Heart right ventricle (tissue), 16 donors: ENCODE measurements at regions not wholly inside any gene's neighbourhood (a gene's known extent, or its start where the extent isn't known, plus 50 kb on each side); places are given as distances from the start of the nearest gene placed in this dataset.
A peak's percentile ranks its signal among the peaks of the same experiment; 100 is the strongest.

Experiments used
- ATAC-seq, 8 donors: fragments of 200-7000 bp; cut with Tn5 transposase; one replicate each; pipeline ENCODE4 v1.9.1; 2020; ENCODE audit warnings: mild to moderate bottlenecking in 8 of 8, moderate library complexity in 8 of 8, moderate number of reproducible peaks in 1 of 8
- DNase-seq, 2 donors: peaks; one replicate each; pipeline ENCODE4 v3.0.0-alpha.2; 2020
- H3K27ac ChIP-seq, 10 donors: fragments of 200-600 bp; sonication (generic) in 2 of 10; one replicate each; pipeline versions ENCODE4 v1.5.0 to v1.8.0; 2020 to 2022; ENCODE audit warnings: mild to moderate bottlenecking in 3 of 10
- H3K27me3 ChIP-seq, 7 donors: fragments of 200-600 bp; one replicate each; pipeline ENCODE4 v1.8.0; 2021 to 2022; ENCODE audit warnings: mild to moderate bottlenecking in 2 of 7
- H3K36me3 ChIP-seq, 9 donors: fragments of 200-600 bp; sonication (generic) in 1 of 9; one replicate each; pipeline versions ENCODE4 v1.5.0 to v1.8.0; 2020 to 2022; ENCODE audit warnings: mild to moderate bottlenecking in 2 of 9
- H3K4me1 ChIP-seq, 9 donors: fragments of 200-600 bp; sonication (generic) in 1 of 9; one replicate each; pipeline versions ENCODE4 v1.5.0 to v1.8.0; 2020 to 2022; ENCODE audit warnings: mild to moderate bottlenecking in 4 of 9
- H3K4me3 ChIP-seq, 10 donors: fragments of 200-600 bp; sonication (generic) in 2 of 10; one replicate each; pipeline versions ENCODE4 v1.5.0 to v1.8.0; 2020 to 2022; ENCODE audit warnings: mild to moderate bottlenecking in 7 of 10, moderate library complexity in 2 of 10
- H3K9me3 ChIP-seq, 11 donors: fragments of 200-600 bp in 10 of 11; sonication (generic) in 2 of 11; one replicate each; pipeline versions ENCODE4 v1.5.0 to v1.8.0; 2013 to 2022; ENCODE audit warnings: mild to moderate bottlenecking in 2 of 11, control low read depth in 1 of 11, moderate library complexity in 1 of 11
- WGBS, 2 donors: extraction: QIAGEN DNeasy Blood & Tissue Kit; methylation state at CpG; one replicate each; pipeline ENCODE4 v1.1.7; 2013; ENCODE audit warnings: inconsistent platforms in 1 of 2; 5-methylcytosine and 5-hydroxymethylcytosine counted together
- intact Hi-C, 10 donors: fragments of 100-400 bp; cut with DNase I; formaldehyde crosslinking; loops; one replicate each; pipeline versions ENCODE4 v1.11.1 to v1.14.2; 2022
- TF ChIP-seq, protein P1 (sequence below), 9 donors: fragments of 200-600 bp; sonication (generic) in 2 of 9; IDR thresholded peaks; one replicate each; pipeline versions ENCODE4 v1.5.0 to v1.8.0; 2021 to 2022; ENCODE audit warnings: antibody characterized with exemption in 9 of 9, mild to moderate bottlenecking in 5 of 9, moderate library complexity in 1 of 9
- donor health status: Arrhythmogenic right ventricular cardiomyopathy.
- donor health status: ischemic (EF 13 %, LVEDD 7.1; RV severe dilation, severe dysfunction).
- donor health status: healthy with polysubstance abuse.
- donor health status: DM: no; HTN: yes; CAD: no.
- donor health status: DM: no; HTN: no; CAD: no.
- donor health status: ischemic (EF 25% LVEDD 6.9; RV normal size, moderate dysfunction).
- donor health status: ischemic (EF 25% LVEDD 5.7; RV mildly dilated, moderate dysfunction).
- donor health status: healthy.
- donor health status: DM: yes; HTN: yes; CAD: no.
- donor health status: Ischemic cardiomyopathy.
- donor health status: ischemic (EF 35%, LVEDD 5.7; RV mildly dilated, moderate dysfunction).
- donor health status: nonischemic (EF 11% LVEDD 7.7; RV severe dilation, severe dysfunction).
- donor health status: DM: yes; HTN: yes; CAD: no.
- donor health status: PGD.
- donor health status: ischemic (EF 29% LVEDD 5.4; RV normal size, mild dysfunction).
- donor health status: nonischemic (EF 23%, LVEDD 6.1; RV moderate dilation, normal function).

DNA sequence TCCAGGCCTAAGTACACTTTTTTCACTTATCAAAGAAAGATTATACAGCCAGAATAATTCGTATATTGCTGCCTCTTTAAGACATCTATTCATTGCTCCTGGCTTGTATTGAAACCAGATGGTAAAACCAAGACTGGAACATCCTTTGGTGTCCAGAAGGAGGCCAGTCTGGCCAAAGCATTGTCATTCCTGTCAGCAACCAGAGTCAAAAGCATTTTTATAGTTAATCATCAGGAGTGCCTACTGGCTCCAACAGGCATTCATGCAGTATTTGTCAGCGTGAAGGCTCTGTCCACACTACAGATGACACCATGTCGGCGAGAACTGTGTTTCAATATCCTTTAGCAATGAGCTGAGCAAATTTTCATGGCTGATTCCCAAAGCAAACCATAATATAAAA, 118.0 kb upstream of the G2E3 start:
- H3K4me3 ChIP-seq = no peak overlapping the region

DNA sequence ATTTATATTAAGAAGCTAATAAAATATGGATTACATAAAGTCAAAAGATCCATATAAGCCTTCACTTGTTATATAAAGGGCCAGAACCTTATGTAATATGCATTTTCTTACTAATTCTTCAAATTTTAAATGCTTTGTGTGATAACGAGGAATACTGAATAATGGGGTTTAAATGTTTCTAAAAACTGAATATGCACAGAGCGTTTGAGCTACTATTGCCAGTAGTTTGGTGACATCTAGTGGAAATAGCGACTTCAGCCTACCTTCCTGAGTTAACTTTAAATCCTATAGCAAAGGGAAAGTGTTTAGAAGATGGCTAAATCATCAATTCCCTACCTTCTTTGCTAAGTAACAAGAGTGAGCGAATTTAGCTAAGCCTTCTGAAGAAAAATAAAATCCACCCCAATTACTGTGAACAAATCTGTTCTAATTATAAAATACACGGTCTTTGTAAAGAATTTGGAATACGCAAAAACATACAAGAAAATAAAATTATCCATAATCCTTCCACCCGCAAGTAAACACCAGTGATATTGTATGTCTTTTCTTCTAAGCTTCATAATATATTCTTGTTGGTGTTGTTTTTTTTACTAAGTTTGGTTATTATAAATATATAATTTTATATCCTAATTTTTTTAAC, 115.5 kb upstream of the G2E3 start:
- peak in 1 of 8 donors; percentile 56 for ATAC-seq
- intact Hi-C loops = loop anchor here in 7 of 10 donors (5.0 to 10.0 kb wide), 5 partner anchors 66 to 1689 kb away; no protein-coding TSS in a partner anchor

More for the DNA sequence above, 118.0 kb upstream of the G2E3 start:
- intact Hi-C loops = loop anchor here in 7 of 10 donors (5.0 to 10.0 kb wide), 5 partner anchors 64 to 1686 kb away; no protein-coding TSS in a partner anchor
- H3K36me3 ChIP-seq = no peaks in the 10 kb centered on the region
- WGBS, 2 donors = 79 to 80% methylated on average over 4 of the region's 4 CpGs
- H3K27ac ChIP-seq = no peak overlapping the region
- TF ChIP-seq, protein P1, sequence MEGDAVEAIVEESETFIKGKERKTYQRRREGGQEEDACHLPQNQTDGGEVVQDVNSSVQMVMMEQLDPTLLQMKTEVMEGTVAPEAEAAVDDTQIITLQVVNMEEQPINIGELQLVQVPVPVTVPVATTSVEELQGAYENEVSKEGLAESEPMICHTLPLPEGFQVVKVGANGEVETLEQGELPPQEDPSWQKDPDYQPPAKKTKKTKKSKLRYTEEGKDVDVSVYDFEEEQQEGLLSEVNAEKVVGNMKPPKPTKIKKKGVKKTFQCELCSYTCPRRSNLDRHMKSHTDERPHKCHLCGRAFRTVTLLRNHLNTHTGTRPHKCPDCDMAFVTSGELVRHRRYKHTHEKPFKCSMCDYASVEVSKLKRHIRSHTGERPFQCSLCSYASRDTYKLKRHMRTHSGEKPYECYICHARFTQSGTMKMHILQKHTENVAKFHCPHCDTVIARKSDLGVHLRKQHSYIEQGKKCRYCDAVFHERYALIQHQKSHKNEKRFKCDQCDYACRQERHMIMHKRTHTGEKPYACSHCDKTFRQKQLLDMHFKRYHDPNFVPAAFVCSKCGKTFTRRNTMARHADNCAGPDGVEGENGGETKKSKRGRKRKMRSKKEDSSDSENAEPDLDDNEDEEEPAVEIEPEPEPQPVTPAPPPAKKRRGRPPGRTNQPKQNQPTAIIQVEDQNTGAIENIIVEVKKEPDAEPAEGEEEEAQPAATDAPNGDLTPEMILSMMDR (IDR thresholded peaks at IDR 0.05) = no peak
- no peaks in the 10 kb centered on the region for H3K9me3 ChIP-seq
- no peak for DNase-seq
- peaks cover 0 to 4% (median 0%) of the 10 kb centered on the region in 7 donors for H3K27me3 ChIP-seq
- no peak for ATAC-seq
- H3K4me1 ChIP-seq = no peaks in the 10 kb centered on the region

DNA sequence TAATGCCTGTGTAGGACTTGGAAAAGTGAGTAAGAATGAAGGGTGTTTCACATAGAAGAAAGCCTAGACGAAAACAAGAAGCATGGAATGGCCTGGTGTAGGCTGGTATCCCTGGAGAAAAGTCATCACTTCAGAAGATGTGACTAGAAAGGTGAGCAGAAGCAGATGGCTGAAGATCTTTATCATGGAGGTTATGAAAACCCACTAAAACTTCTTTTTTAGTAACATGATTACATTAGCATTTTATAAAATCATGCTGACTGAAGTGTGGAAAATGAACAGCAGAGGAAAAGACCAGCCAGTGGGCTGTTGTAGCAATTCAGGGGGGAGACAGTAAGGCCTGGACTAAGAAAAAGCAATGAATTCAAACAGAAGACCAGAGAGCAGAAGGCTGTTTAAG, 114.5 kb upstream of the G2E3 start:
- 57 to 76% methylated on average over 1 of the region's 1 CpG for WGBS, 2 donors
- Histone ChIP-seq H3K27me3 (peaks cover 0 to 4% (median 0%) of the 10 kb centered on the region in 7 donors), H3K4me3 (no peak overlapping the region), H3K4me1 (no peaks in the 10 kb centered on the region), H3K27ac (no peak overlapping the region), H3K9me3 (no peaks in the 10 kb centered on the region), H3K36me3 (no peaks in the 10 kb centered on the region)
- TF ChIP-seq, protein P1 (IDR thresholded peaks at IDR 0.05) = no peak
- ATAC-seq (no peak), DNase-seq (no peak)
- intact Hi-C loops = loop anchor here in 7 of 10 donors (5.0 to 10.0 kb wide), 5 partner anchors 67 to 1690 kb away; no protein-coding TSS in a partner anchor

More for the DNA sequence above, 115.5 kb upstream of the G2E3 start:
- no peak for DNase-seq
- H3K27ac ChIP-seq = no peak overlapping the region
- TF ChIP-seq, protein P1 (IDR thresholded peaks at IDR 0.05) = peak in 8 of 9 donors; percentile 12 to 67 (median 51)
- H3K36me3 ChIP-seq = no peaks in the 10 kb centered on the region
- WGBS, 2 donors = 47% methylated on average over 7 of the region's 7 CpGs
- no peak overlapping the region for H3K4me3 ChIP-seq
- peaks cover 0 to 4% (median 0%) of the 10 kb centered on the region in 7 donors for H3K27me3 ChIP-seq
- no peaks in the 10 kb centered on the region for H3K9me3 ChIP-seq
- no peaks in the 10 kb centered on the region for H3K4me1 ChIP-seq

DNA sequence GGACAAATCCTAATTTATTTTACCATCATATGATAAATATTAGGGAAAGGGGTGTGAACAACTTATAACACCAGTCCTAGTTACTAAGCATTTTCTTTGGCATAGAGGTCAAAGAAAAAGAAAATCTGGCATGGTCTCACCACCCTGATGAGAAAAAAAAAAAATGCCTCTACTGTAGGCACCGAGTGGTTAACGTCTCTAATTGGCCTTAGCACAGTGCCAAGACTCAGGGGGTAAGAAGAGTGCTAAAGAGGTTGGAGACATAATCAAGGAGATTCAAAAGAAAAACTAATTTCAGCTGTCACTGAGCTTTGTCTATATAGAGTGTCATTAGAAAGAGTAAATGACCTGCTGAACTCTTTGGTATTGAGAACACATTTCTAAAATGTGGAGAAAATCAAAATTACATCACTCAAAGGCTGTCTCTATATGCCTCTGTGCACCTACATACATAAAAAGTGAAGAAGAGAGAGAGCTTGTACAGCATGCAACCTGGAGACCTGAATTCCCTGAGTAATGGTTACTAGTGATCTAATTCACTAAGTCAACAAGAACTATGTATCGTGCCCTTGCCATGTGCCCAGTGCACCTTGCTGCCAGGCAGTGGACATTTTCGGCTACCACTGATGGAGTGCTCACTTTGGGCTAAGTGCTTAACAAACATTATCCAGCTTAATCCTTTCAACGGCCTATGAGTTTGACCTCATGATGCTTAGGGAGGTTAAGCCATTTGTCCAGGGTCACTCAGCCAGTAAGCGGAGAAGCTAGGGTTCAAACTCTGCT, 113.8 kb upstream of the G2E3 start:
- intact Hi-C loops = loop anchor here in 6 of 10 donors (1.0 to 10.0 kb wide), 4 partner anchors 70 to 1690 kb away; no protein-coding TSS in a partner anchor
- 74 to 78% methylated on average over 6 of the region's 6 CpGs for WGBS, 2 donors

More for the DNA sequence above, 113.8 kb upstream of the G2E3 start:
- Histone ChIP-seq H3K9me3 (no peaks in the 10 kb centered on the region), H3K4me3 (no peak overlapping the region), H3K27me3 (peaks cover 0 to 4% (median 0%) of the 10 kb centered on the region in 7 donors), H3K36me3 (no peaks in the 10 kb centered on the region), H3K27ac (no peak overlapping the region), H3K4me1 (peaks cover 0 to under 1% (median 0%) of the 10 kb centered on the region in 9 donors)
- TF ChIP-seq, protein P1 (IDR thresholded peaks at IDR 0.05) = no peak
- DNase-seq = no peak
- no peak for ATAC-seq
